Natural killer cell (primary cell): ENCODE measurements at regions not wholly inside any gene's neighbourhood (a gene's known extent, or its start where the extent isn't known, plus 50 kb on each side); places are given as distances from the start of the nearest gene placed in this dataset.

Experiments used
- ATAC-seq, 3 donors: fragments of 150-1000 bp in 2 of 3; fragments of 200-7000 bp in 1 of 3; cut with Tn5 transposase; 1 replicate in 1 of 3; 2 replicates in 2 of 3; pipeline ENCODE4 v1.10.0; 2021; ENCODE audit warnings: mild to moderate bottlenecking in 2 of 3, moderate library complexity in 2 of 3
- DNase-seq, 2 donors: peaks; one replicate each; pipeline versions ENCODE4 v3.0.0 to v3.0.0-alpha.2; 2013 to 2021; ENCODE audit warnings: mixed read lengths in 1 of 2
- H3K27ac ChIP-seq: one replicate; pipeline ENCODE4 v1.5.1; 2013; ENCODE audit warnings: mild to moderate bottlenecking, low read length
- H3K27me3 ChIP-seq: one replicate; pipeline ENCODE4 v1.6.1; 2013; ENCODE audit warnings: low read length; ENCODE audit not compliant: control insufficient read depth, insufficient read depth
- H3K36me3 ChIP-seq: one replicate; pipeline ENCODE4 v1.6.1; 2013; ENCODE audit warnings: low read length; ENCODE audit not compliant: control insufficient read depth, insufficient read depth
- H3K4me1 ChIP-seq: one replicate; pipeline ENCODE4 v1.6.1; 2013; ENCODE audit warnings: low read length; ENCODE audit not compliant: control insufficient read depth, insufficient read depth
- H3K4me3 ChIP-seq: one replicate; pipeline ENCODE4 v1.5.1; 2013; ENCODE audit warnings: low read length
- H3K9me3 ChIP-seq: one replicate; pipeline ENCODE4 v1.6.1; 2013; ENCODE audit warnings: low read length; ENCODE audit not compliant: control insufficient read depth, insufficient read depth
- H3K27ac Mint-ChIP-seq, 2 donors: one replicate each; pipeline ENCODE4 v1.8.0; 2022; ENCODE audit warnings: mild to moderate bottlenecking in 2 of 2, mixed read lengths in 2 of 2, moderate library complexity in 1 of 2
- H3K27me3 Mint-ChIP-seq, 2 donors: one replicate each; pipeline ENCODE4 v1.8.0; 2022; ENCODE audit warnings: low read depth in 2 of 2, mixed read lengths in 2 of 2
- H3K36me3 Mint-ChIP-seq: one replicate; pipeline ENCODE4 v1.8.0; 2022; ENCODE audit warnings: mixed read lengths
- H3K4me1 Mint-ChIP-seq, 2 donors: one replicate each; pipeline ENCODE4 v1.8.0; 2022; ENCODE audit warnings: mixed read lengths in 2 of 2
- H3K4me3 Mint-ChIP-seq: one replicate; pipeline ENCODE4 v1.8.0; 2022; ENCODE audit warnings: mild to moderate bottlenecking, moderate library complexity, mixed read lengths
- H3K9me3 Mint-ChIP-seq, 2 donors: one replicate each; pipeline ENCODE4 v1.8.0; 2022; ENCODE audit warnings: mixed read lengths in 2 of 2
- WGBS: methylation state at CpG from one replicate; pipeline ENCODE4 v1.1.7; 2013; ENCODE audit warnings: missing lambda C conversion rate; ENCODE audit not compliant: insufficient coverage; 5-methylcytosine and 5-hydroxymethylcytosine counted together
- intact Hi-C: fragments of 100-400 bp; cut with micrococcal nuclease; formaldehyde crosslinking; loops from one replicate; pipeline ENCODE4 v1.14.2; 2022
- TF ChIP-seq, protein P1 (sequence below): fragments of 200-600 bp; IDR thresholded peaks from one replicate; pipeline ENCODE4 v1.8.0; 2022; ENCODE audit warnings: antibody characterized with exemption

DNA sequence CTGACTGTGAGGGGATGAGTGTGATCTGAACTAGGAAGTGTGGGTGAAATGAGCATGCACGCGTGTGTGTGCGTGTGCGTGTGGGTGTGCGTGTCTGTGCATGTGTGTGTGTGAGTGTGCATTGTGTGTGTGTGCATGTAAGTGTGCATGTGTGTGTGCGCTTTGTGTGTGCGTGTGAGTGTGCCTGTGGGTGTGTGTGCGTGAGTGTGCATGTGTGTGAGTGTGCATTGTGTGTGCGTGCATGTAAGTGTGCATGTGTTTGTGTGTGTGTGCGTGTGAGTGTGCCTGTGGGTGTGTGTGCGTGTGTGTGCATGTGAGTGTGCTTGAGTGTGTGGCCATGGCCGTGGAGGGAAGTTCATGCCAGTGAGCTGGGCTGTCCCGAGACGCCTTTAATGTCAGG is 76.3 kb downstream of the RTP5 start:
- H3K4me3 ChIP-seq, result no peak overlapping the region
- Mint-ChIP-seq H3K27ac (no peak overlapping the region), H3K4me1 (peaks cover 0 to 10% of the 10 kb centered on the region in 2 donors), H3K27me3 (peaks cover 0 to 8% of the 10 kb centered on the region in 2 donors), H3K36me3 (no peaks in the 10 kb centered on the region), H3K9me3 (no peaks in the 10 kb centered on the region), H3K4me3 (no peak overlapping the region)
- DNase-seq (no peak), ATAC-seq (no peak)
- no peak overlapping the region for H3K27ac ChIP-seq
- peaks cover 3% of the 10 kb centered on the region for H3K4me1 ChIP-seq
- H3K36me3 ChIP-seq, result no peaks in the 10 kb centered on the region
- 91% methylated on average over 14 of the region's 14 CpGs for WGBS
- TF ChIP-seq, protein P1, sequence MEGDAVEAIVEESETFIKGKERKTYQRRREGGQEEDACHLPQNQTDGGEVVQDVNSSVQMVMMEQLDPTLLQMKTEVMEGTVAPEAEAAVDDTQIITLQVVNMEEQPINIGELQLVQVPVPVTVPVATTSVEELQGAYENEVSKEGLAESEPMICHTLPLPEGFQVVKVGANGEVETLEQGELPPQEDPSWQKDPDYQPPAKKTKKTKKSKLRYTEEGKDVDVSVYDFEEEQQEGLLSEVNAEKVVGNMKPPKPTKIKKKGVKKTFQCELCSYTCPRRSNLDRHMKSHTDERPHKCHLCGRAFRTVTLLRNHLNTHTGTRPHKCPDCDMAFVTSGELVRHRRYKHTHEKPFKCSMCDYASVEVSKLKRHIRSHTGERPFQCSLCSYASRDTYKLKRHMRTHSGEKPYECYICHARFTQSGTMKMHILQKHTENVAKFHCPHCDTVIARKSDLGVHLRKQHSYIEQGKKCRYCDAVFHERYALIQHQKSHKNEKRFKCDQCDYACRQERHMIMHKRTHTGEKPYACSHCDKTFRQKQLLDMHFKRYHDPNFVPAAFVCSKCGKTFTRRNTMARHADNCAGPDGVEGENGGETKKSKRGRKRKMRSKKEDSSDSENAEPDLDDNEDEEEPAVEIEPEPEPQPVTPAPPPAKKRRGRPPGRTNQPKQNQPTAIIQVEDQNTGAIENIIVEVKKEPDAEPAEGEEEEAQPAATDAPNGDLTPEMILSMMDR, result no peak
- H3K27me3 ChIP-seq, result no peaks in the 10 kb centered on the region
- intact Hi-C loops, result no loop called here
- H3K9me3 ChIP-seq, result no peaks in the 10 kb centered on the region

DNA sequence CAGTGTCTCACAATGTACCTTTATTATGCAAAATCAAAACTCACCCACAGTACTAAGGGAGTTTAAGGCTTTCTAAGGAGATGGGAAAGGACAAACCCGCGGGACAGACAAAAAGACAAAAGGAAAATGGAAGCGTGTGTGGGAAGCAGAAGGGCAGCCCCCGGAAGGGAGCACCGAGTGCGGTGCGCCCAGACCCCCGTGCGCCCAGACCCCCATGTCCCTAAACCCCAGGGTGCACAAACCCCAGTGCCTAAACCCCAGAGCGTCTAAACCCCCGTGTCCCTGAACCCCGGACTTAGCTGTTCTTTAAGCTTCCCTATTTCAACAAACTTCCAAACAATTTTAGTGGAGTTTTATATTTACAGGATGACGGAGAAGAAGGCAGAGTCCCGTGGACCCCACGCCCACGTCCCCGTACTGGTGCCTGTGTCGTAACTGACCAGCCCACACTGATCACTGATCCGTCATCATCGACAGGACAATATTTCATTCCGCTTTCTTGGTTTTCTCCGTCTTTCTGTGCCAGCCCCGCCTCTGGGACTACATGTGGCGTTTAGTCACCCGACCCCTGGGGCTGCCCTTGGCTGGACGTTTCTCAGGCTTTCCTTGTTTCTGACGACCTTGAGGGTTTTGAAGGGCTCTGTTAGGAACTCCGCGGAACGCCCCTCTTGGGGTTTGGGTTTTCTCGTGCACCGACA is 76.9 kb downstream of the RTP5 start:
- Mint-ChIP-seq H3K27me3 (peaks cover 0 to 8% of the 10 kb centered on the region in 2 donors), H3K9me3 (no peaks in the 10 kb centered on the region), H3K4me1 (peaks cover 0 to 10% of the 10 kb centered on the region in 2 donors), H3K36me3 (no peaks in the 10 kb centered on the region), H3K4me3 (no peak overlapping the region), H3K27ac (no peak overlapping the region)
- intact Hi-C loops, result no loop called here
- Histone ChIP-seq H3K27ac (no peak overlapping the region), H3K9me3 (no peaks in the 10 kb centered on the region), H3K27me3 (no peaks in the 10 kb centered on the region), H3K4me3 (no peak overlapping the region), H3K36me3 (no peaks in the 10 kb centered on the region), H3K4me1 (peaks cover 6% of the 10 kb centered on the region)
- TF ChIP-seq, protein P1, result no peak
- no peak for ATAC-seq
- 94% methylated on average over 32 of the region's 32 CpGs for WGBS
- DNase-seq, result no peak

DNA sequence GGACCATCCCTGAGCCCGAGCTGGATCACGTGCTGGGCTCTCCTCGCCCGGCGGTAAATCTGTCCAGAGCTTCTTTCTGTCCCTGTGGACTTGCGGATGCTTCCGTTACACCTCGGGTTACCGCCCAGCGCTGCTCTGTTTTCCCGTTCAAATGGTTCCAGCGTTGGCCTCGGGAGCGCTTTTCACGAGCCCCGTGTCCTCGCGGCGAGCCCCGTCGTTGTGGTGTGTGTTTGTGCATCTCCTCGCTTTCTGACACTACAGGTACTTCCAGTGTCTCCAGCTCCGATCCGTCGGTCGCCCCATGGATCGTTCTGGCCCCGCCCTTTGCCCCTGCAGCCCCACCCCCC is 77.4 kb downstream of the RTP5 start:
- intact Hi-C loops, result no loop called here
- WGBS, result 95% methylated on average over 28 of the region's 28 CpGs
- peaks cover 0 to 10% of the 10 kb centered on the region in 2 donors for H3K27me3 Mint-ChIP-seq
- no peaks in the 10 kb centered on the region for H3K36me3 Mint-ChIP-seq
- no peak overlapping the region for H3K27ac Mint-ChIP-seq
- no peaks in the 10 kb centered on the region for H3K9me3 Mint-ChIP-seq
- DNase-seq (no peak), ATAC-seq (no peak)
- Histone ChIP-seq H3K4me3 (no peak overlapping the region), H3K27me3 (no peaks in the 10 kb centered on the region), H3K9me3 (no peaks in the 10 kb centered on the region), H3K27ac (no peak overlapping the region), H3K36me3 (no peaks in the 10 kb centered on the region), H3K4me1 (peaks cover 6% of the 10 kb centered on the region)
- no peak overlapping the region for H3K4me3 Mint-ChIP-seq
- peaks cover 0 to 10% of the 10 kb centered on the region in 2 donors for H3K4me1 Mint-ChIP-seq
- TF ChIP-seq, protein P1, result no peak

DNA sequence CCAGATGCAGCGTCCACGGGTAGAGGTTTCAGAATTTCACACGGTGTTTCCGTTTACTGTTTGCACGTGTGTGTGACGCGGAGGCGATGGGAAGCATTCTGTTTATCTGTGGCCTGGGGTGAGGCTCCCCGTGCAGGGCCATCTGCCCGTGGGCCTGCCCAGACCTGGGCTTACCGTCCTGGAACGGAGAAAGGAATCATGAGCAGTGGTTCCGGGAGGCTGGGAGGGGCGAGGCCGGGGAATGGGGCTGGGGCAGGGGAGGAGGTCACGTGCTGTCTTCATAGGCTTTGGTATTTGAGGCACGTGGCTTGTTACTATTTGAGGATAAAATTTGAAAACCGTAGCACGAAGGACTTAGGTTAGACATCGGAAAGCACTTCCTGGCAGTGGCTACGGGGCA is 77.9 kb downstream of the RTP5 start:
- Histone ChIP-seq H3K27ac (no peak overlapping the region), H3K4me1 (peaks cover 6% of the 10 kb centered on the region), H3K27me3 (no peaks in the 10 kb centered on the region), H3K9me3 (no peaks in the 10 kb centered on the region), H3K4me3 (no peak overlapping the region), H3K36me3 (no peaks in the 10 kb centered on the region)
- Mint-ChIP-seq H3K36me3 (no peaks in the 10 kb centered on the region), H3K27ac (no peak overlapping the region), H3K9me3 (no peaks in the 10 kb centered on the region), H3K27me3 (peaks cover 0 to 10% of the 10 kb centered on the region in 2 donors), H3K4me3 (no peak overlapping the region), H3K4me1 (peaks cover 0 to 10% of the 10 kb centered on the region in 2 donors)
- 94% methylated on average over 21 of the region's 21 CpGs for WGBS
- intact Hi-C loops, result no loop called here
- DNase-seq (no peak), ATAC-seq (no peak)
- TF ChIP-seq, protein P1, result no peak
